ENCODE measurements at regions not wholly inside any gene's neighbourhood (a gene's known extent, or its start where the extent isn't known, plus 50 kb on each side); places are given as distances from the start of the nearest gene placed in this dataset.

DNA sequence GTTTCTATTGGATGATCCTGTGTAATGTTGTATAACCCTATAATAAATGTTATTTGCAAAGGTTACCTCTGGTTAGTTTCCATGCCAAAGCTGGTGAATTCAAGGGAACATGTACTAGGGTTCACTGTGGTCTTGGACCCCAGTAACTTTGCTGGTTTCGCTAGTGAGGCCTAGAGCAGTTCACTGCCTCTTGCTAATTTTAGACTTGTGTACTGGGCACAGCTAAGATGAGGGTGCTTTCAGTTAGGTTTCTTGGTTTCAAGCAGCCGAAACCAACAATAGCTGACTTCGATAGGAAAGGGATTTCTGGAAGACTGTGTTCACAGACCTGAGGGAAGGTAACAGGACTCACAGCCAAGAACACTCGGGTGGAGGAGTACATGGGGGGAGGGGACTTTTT lies 215.5 kb upstream of the BCOR start:
- Histone ChIP-seq H3K4me3 (no peak overlapping the region), H3K4me2 (ENCODE audit: control insufficient read depth, insufficient read depth) (no peak overlapping the region), H3K27ac (ENCODE audit: control insufficient read depth, insufficient read depth) (no peak overlapping the region), H3K27me3 (replicated peaks in 1 of 2; ENCODE audit: control insufficient read depth in 2 of 2, insufficient read depth in 2 of 2, low read length in 1 of 2) (no peaks in the 10 kb centered on the region), H3K36me3 (ENCODE audit: control insufficient read depth in 2 of 2, insufficient read depth in 2 of 2, low read length in 1 of 2) (no peaks in the 10 kb centered on the region), H3K9me3 (replicated peaks; ENCODE audit: control insufficient read depth, insufficient read depth, low read length) (peaks cover 5% of the 10 kb centered on the region; the same call in 1 of the 3 replicates), H4K20me1 (ENCODE audit: control insufficient read depth, insufficient read depth) (no peaks in the 10 kb centered on the region), H3K4me1 (ENCODE audit: control insufficient read depth, insufficient read depth, low read length) (no peaks in the 10 kb centered on the region), H3K9ac (ENCODE audit: control insufficient read depth, insufficient read depth, low read length) (no peak overlapping the region), H2AFZ (ENCODE audit: control insufficient read depth, low read depth, low read length) (no peak overlapping the region), H3K79me2 (ENCODE audit: control insufficient read depth, insufficient read depth, low read length) (no peaks in the 10 kb centered on the region)
- BruUV-seq (replicated peaks), result no TSS peak
- ChIA-PET SMC1A (ENCODE audit: uncharacterized antibody, unreplicated experiment) (no interaction called here), POLR2A (no interaction called here), RAD21 (ENCODE audit: unreplicated experiment) (no interaction called here), CTCF (interaction anchor here (1.0 to 1.7 kb wide), 2 partner anchors 12 to 13 kb away, joined by 3 read pairs; no protein-coding TSS in a partner anchor)
- FAIRE-seq, result no peak
- no peak for DNase-seq (ENCODE audit: low read depth, low spot score)
- TF ChIP-seq, protein P1, sequence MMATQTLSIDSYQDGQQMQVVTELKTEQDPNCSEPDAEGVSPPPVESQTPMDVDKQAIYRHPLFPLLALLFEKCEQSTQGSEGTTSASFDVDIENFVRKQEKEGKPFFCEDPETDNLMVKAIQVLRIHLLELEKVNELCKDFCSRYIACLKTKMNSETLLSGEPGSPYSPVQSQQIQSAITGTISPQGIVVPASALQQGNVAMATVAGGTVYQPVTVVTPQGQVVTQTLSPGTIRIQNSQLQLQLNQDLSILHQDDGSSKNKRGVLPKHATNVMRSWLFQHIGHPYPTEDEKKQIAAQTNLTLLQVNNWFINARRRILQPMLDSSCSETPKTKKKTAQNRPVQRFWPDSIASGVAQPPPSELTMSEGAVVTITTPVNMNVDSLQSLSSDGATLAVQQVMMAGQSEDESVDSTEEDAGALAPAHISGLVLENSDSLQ (IDR thresholded peaks at IDR 0.05), result no peak
- TF ChIP-seq FOXK2 (IDR thresholded peaks at IDR 0.05) (no peak), ATF7 (IDR thresholded peaks at IDR 0.05; ENCODE audit: low read depth) (no peak), CREB1 (IDR thresholded peaks at IDR 0.05; ENCODE audit: low read depth) (no peak)
- ATAC-seq, result no peak; the same call in 1 of the 3 replicates
- 18% methylated on average over 4 of the region's 4 CpGs for WGBS (ENCODE audit: insufficient coverage, insufficient replicate concordance, low lambda C conversion rate, missing lambda C conversion rate)
- in situ Hi-C loops (cut with MboI), result no loop called here
- intact Hi-C loops (cut with micrococcal nuclease; ENCODE audit: unreplicated experiment), result loop anchor here (10.0 kb wide), 1 partner anchor 92 kb away; no protein-coding TSS in a partner anchor

DNA sequence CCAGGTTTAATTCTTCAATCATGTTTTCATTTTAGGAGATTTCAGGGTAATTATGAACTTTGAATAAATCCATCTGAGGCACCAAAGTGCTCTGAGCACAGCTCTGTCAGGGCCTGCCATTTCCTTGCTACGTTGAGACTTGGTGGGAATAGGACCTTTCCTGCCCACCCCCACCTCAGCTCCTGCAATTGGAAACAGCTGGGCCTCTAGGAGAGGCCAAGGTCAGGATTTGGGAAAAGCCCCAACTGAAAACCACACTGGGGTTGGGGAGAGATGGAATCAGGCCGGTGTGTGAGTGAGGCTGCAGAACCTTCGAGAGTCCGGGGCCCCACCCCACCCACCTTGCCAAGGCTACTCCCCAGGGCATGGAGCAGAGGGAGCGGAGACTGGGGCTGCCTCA lies 212.7 kb upstream of the BCOR start:
- no peak for DNase-seq (ENCODE audit: low read depth, low spot score)
- intact Hi-C loops (cut with micrococcal nuclease; ENCODE audit: unreplicated experiment), result loop anchor here (10.0 kb wide), 1 partner anchor 94 kb away; no protein-coding TSS in a partner anchor
- WGBS (ENCODE audit: insufficient coverage, insufficient replicate concordance, low lambda C conversion rate, missing lambda C conversion rate), result 40% methylated on average over 5 of the region's 5 CpGs
- no peaks in the 10 kb centered on the region; a peak in 1 of 4 replicates for H3K27me3 ChIP-seq (replicated peaks in 1 of 2; ENCODE audit: control insufficient read depth in 2 of 2, insufficient read depth in 2 of 2, low read length in 1 of 2)
- FAIRE-seq, result no peak
- peaks cover 1% of the 10 kb centered on the region; the same call in 1 of the 3 replicates for H3K9me3 ChIP-seq (replicated peaks; ENCODE audit: control insufficient read depth, insufficient read depth, low read length)
- in situ Hi-C loops (cut with MboI), result no loop called here
- no peak overlapping the region for H3K4me2 ChIP-seq (ENCODE audit: control insufficient read depth, insufficient read depth)
- ATAC-seq, result no peak
- BruUV-seq (replicated peaks), result no TSS peak
- ChIA-PET SMC1A (ENCODE audit: uncharacterized antibody, unreplicated experiment) (interaction anchor here (1.7 kb wide), 1 partner anchor 10 kb away, joined by 4 read pairs; no protein-coding TSS in a partner anchor), POLR2A (no interaction called here), CTCF (no interaction called here), RAD21 (ENCODE audit: unreplicated experiment) (no interaction called here)
- no peak overlapping the region for H2AFZ ChIP-seq (ENCODE audit: control insufficient read depth, low read depth, low read length)
- H3K79me2 ChIP-seq (ENCODE audit: control insufficient read depth, insufficient read depth, low read length), result no peaks in the 10 kb centered on the region
- no peak overlapping the region for H3K27ac ChIP-seq (ENCODE audit: control insufficient read depth, insufficient read depth)
- H3K36me3 ChIP-seq (ENCODE audit: control insufficient read depth in 2 of 2, insufficient read depth in 2 of 2, low read length in 1 of 2), result no peaks in the 10 kb centered on the region
- no peaks in the 10 kb centered on the region for H4K20me1 ChIP-seq (ENCODE audit: control insufficient read depth, insufficient read depth)
- H3K4me3 ChIP-seq, result no peak overlapping the region
- H3K9ac ChIP-seq (ENCODE audit: control insufficient read depth, insufficient read depth, low read length), result no peak overlapping the region
- TF ChIP-seq CHD2 (IDR thresholded peaks at IDR 0.05; ENCODE audit: borderline replicate concordance, low read depth, low read length) (no peak), SMC3 (IDR thresholded peaks at IDR 0.05; ENCODE audit: borderline replicate concordance, low read length) (no peak), SREBF1 (IDR thresholded peaks at IDR 0.05; ENCODE audit: low read length) (no peak), SMARCA5 (IDR thresholded peaks at IDR 0.05) (no peak)
- TF ChIP-seq, protein P2, sequence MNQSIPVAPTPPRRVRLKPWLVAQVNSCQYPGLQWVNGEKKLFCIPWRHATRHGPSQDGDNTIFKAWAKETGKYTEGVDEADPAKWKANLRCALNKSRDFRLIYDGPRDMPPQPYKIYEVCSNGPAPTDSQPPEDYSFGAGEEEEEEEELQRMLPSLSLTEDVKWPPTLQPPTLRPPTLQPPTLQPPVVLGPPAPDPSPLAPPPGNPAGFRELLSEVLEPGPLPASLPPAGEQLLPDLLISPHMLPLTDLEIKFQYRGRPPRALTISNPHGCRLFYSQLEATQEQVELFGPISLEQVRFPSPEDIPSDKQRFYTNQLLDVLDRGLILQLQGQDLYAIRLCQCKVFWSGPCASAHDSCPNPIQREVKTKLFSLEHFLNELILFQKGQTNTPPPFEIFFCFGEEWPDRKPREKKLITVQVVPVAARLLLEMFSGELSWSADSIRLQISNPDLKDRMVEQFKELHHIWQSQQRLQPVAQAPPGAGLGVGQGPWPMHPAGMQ (IDR thresholded peaks at IDR 0.05; ENCODE audit: borderline replicate concordance), result no peak
- TF ChIP-seq, protein P3, sequence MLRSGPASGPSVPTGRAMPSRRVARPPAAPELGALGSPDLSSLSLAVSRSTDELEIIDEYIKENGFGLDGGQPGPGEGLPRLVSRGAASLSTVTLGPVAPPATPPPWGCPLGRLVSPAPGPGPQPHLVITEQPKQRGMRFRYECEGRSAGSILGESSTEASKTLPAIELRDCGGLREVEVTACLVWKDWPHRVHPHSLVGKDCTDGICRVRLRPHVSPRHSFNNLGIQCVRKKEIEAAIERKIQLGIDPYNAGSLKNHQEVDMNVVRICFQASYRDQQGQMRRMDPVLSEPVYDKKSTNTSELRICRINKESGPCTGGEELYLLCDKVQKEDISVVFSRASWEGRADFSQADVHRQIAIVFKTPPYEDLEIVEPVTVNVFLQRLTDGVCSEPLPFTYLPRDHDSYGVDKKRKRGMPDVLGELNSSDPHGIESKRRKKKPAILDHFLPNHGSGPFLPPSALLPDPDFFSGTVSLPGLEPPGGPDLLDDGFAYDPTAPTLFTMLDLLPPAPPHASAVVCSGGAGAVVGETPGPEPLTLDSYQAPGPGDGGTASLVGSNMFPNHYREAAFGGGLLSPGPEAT (IDR thresholded peaks at IDR 0.05; ENCODE audit: low read depth), result no peak
- TF ChIP-seq, protein P4, sequence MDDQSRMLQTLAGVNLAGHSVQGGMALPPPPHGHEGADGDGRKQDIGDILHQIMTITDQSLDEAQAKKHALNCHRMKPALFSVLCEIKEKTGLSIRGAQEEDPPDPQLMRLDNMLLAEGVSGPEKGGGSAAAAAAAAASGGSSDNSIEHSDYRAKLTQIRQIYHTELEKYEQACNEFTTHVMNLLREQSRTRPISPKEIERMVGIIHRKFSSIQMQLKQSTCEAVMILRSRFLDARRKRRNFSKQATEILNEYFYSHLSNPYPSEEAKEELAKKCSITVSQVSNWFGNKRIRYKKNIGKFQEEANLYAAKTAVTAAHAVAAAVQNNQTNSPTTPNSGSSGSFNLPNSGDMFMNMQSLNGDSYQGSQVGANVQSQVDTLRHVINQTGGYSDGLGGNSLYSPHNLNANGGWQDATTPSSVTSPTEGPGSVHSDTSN (IDR thresholded peaks at IDR 0.05; ENCODE audit: insufficient replicate concordance, low read depth, low read length), result no peak
- no peaks in the 10 kb centered on the region for H3K4me1 ChIP-seq (ENCODE audit: control insufficient read depth, insufficient read depth, low read length)
